GM23248 (cell line): ENCODE measurements at regions not wholly inside any gene's neighbourhood (a gene's known extent, or its start where the extent isn't known, plus 50 kb on each side); places are given as distances from the start of the nearest gene placed in this dataset.
A peak's percentile ranks its signal among the peaks of the same experiment; 100 is the strongest.

ENCODE experiments used
- DNase-seq: peaks from one replicate; pipeline ENCODE4 v3.0.0-alpha.2; 2015
- H2AFZ ChIP-seq: fragments of 200-600 bp; sonication (generic); 2 replicates; pipeline ENCODE4 v1.6.1; 2016; ENCODE audit warnings: antibody characterized with exemption
- H3F3A ChIP-seq: fragments of 200-600 bp; sonication (generic); 2 replicates; pipeline ENCODE4 v1.6.1; 2016; ENCODE audit warnings: mild to moderate bottlenecking, antibody characterized with exemption, mixed run types; ENCODE audit not compliant: insufficient read depth
- H3K27ac ChIP-seq: fragments of 200-600 bp; sonication (generic); 2 replicates; pipeline ENCODE4 v1.5.1; 2016; ENCODE audit warnings: mild to moderate bottlenecking
- H3K27me3 ChIP-seq: fragments of 200-600 bp; sonication (generic); replicated peaks from 2 replicates; pipeline ENCODE4 v1.6.1; 2016; ENCODE audit warnings: mild to moderate bottlenecking; ENCODE audit not compliant: insufficient read depth
- H3K36me3 ChIP-seq: fragments of 200-600 bp; sonication (generic); 2 replicates; pipeline ENCODE4 v1.6.1; 2016; ENCODE audit warnings: low read depth, mild to moderate bottlenecking
- H3K4me1 ChIP-seq: fragments of 200-600 bp; sonication (generic); 2 replicates; pipeline ENCODE4 v1.6.1; 2016; ENCODE audit warnings: mild to moderate bottlenecking; ENCODE audit not compliant: insufficient read depth
- H3K4me2 ChIP-seq: fragments of 200-600 bp; sonication (generic); one replicate; pipeline ENCODE4 v1.6.1; 2016; ENCODE audit warnings: mild to moderate bottlenecking; ENCODE audit not compliant: unreplicated experiment
- H3K4me3 ChIP-seq: fragments of 200-600 bp; sonication (generic); 2 replicates; pipeline ENCODE4 v1.5.1; 2016; ENCODE audit warnings: mild to moderate bottlenecking
- H3K79me2 ChIP-seq: fragments of 200-600 bp; sonication (generic); 2 replicates; pipeline ENCODE4 v1.6.1; 2016; ENCODE audit warnings: mild to moderate bottlenecking; ENCODE audit not compliant: insufficient read depth
- H3K9ac ChIP-seq: fragments of 200-600 bp; sonication (generic); 2 replicates; pipeline ENCODE4 v1.6.1; 2016; ENCODE audit warnings: mild to moderate bottlenecking
- H3K9me2 ChIP-seq: fragments of 200-600 bp; sonication (generic); 2 replicates; pipeline ENCODE4 v1.6.1; 2016; ENCODE audit warnings: mixed run types, mild to moderate bottlenecking, moderate library complexity; ENCODE audit not compliant: insufficient read depth
- H3K9me3 ChIP-seq: fragments of 200-600 bp; sonication (generic); one replicate; pipeline ENCODE4 v1.6.1; 2017; ENCODE audit warnings: low read depth
- H4K20me1 ChIP-seq: fragments of 200-600 bp; sonication (generic); 2 replicates; pipeline ENCODE4 v1.6.0; 2016; ENCODE audit not compliant: insufficient read depth
- EZH2 ChIP-seq: fragments of 200-600 bp; sonication (generic); IDR thresholded peaks from 2 replicates; pipeline ENCODE4 v1.6.1; 2018; ENCODE audit warnings: antibody characterized with exemption, mild to moderate bottlenecking; ENCODE audit not compliant: insufficient read depth, poor library complexity, severe bottlenecking
- EZH2phosphoT487 ChIP-seq: fragments of 200-600 bp; sonication (generic); IDR thresholded peaks from 2 replicates; pipeline ENCODE4 v1.6.1; 2018; ENCODE audit warnings: antibody characterized with exemption, moderate library complexity, mild to moderate bottlenecking, low read depth; ENCODE audit not compliant: insufficient read depth
- WGBS, 2 experiments: methylation state at CpG; one replicate each; pipeline ENCODE4 v1.1.6; 2015 to 2017; ENCODE audit warnings: low lambda C conversion rate in 2 of 2, low coverage in 1 of 2; ENCODE audit errors: missing lambda C conversion rate in 2 of 2; 5-methylcytosine and 5-hydroxymethylcytosine counted together
- in situ Hi-C: fragments of 300-500 bp; cut with MboI; formaldehyde crosslinking; loops from 2 replicates; pipeline ENCODE4 v1.15.0; 2020

DNA sequence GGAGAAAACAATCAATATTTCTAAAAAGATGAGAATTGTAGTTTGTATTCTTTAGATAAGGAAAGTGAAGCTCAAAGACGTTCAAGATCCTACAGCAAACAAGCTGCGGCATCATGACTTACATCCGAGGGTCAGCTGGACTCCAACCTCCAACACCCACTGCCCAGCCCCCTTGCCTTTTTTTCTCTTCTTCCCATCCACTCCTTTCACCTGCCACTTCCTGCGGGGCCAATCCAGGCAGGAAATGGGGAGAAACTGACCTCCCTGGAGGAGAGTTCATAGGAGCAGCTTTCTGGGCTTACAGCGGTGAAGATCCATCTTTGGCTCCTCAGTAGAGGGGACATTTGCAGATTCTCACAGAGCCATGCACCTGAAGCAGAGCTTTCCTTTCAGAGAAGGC is 361.5 kb downstream of the PTPRU start:
- no peak overlapping the region for H3K4me2 ChIP-seq
- no peak overlapping the region for H3K27ac ChIP-seq
- no peaks in the 10 kb centered on the region for H3F3A ChIP-seq
- no peak for DNase-seq
- H2AFZ ChIP-seq: no peak overlapping the region
- peaks cover 4% of the 10 kb centered on the region; the same call in 1 of the 2 replicates for H3K27me3 ChIP-seq
- no peaks in the 10 kb centered on the region for H4K20me1 ChIP-seq
- no peaks in the 10 kb centered on the region for H3K9me2 ChIP-seq
- H3K4me1 ChIP-seq: no peaks in the 10 kb centered on the region; the same call in 1 of the 2 replicates
- no peaks in the 10 kb centered on the region for H3K79me2 ChIP-seq
- H3K9me3 ChIP-seq: no peaks in the 10 kb centered on the region
- no peaks in the 10 kb centered on the region for H3K36me3 ChIP-seq
- no peak overlapping the region for H3K9ac ChIP-seq
- WGBS, 2 experiments: 52 to 53% methylated on average over 5 of the region's 5 CpGs
- in situ Hi-C loops: no loop called here
- H3K4me3 ChIP-seq: no peak overlapping the region
- TF ChIP-seq EZH2phosphoT487 (no peak), EZH2 (no peak)

DNA sequence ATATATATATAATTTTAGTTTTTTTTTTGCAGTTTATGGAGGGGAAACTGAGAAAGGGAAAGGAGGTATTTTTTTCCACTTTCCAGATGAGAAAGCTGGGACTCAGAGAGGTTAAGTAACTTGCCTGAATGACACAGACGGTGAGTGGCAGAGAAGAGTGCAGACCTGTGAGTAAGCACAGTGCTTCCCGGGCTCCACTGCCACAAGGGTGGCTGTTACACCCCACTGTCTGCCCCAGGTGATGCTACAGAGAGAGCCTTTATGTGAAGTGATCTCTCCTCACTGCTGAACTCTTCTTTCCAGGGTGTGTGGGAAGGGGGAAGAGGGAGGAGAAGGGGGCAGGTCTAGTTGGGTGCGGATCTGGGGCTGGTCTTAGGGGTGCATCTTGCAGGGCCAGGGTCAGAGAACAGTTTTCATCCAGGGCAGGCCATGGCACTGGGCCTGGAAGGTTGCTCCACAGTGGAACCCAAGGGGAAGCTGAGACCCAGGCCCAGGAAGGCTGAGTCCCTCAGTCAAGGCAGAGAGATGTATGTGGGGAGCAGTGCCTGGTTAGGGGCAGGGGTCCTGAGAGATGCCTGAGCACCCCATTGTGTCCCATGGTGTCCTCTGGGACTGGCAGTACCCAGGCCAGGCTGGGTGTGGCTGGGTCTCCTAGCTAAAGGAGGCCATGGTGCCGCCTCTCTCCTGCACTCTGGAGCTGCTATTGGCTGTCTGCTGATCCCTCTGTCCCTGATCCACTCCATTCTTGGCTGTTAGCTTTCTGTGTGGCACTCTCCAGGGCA is 357.5 kb downstream of the PTPRU start:
- 62 to 63% methylated on average over 4 of the region's 4 CpGs for WGBS, 2 experiments

DNA sequence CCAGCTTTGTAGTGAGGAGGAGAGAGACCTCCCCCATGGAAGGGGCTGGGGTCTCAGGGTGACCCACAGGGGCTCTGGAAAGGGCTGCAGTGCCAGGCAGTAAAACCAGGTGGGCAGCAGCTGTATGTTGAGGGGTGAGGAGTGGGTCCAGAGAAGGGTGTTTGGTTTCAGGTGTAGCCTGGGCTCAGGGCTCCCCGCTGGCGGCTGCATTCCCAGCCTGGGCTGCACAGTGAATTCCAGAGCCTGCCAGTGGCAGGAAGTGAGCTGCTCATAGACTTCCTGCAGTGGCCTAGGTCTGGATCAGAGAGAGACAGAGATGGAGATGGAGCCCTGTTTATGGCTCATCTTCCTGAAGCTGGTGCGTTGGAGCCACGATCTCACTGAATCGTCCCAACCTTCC is 356.4 kb downstream of the PTPRU start:
- peak; percentile 28 for DNase-seq
- no peak overlapping the region for H3K4me2 ChIP-seq
- no peaks in the 10 kb centered on the region for H3K36me3 ChIP-seq
- no peaks in the 10 kb centered on the region for H4K20me1 ChIP-seq
- H3K79me2 ChIP-seq: no peaks in the 10 kb centered on the region
- no peaks in the 10 kb centered on the region; the same call in 1 of the 2 replicates for H3K4me1 ChIP-seq
- no peaks in the 10 kb centered on the region for H3F3A ChIP-seq
- in situ Hi-C loops: no loop called here
- peak overlapping the region; percentile 73 for H2AFZ ChIP-seq
- no peaks in the 10 kb centered on the region for H3K9me3 ChIP-seq
- WGBS, 2 experiments: 27 to 33% methylated on average over 5 of the region's 5 CpGs
- no peak overlapping the region for H3K27ac ChIP-seq
- H3K27me3 ChIP-seq: no peaks in the 10 kb centered on the region
- no peak overlapping the region for H3K4me3 ChIP-seq
- no peak overlapping the region for H3K9ac ChIP-seq
- no peak for TF ChIP-seq EZH2phosphoT487
- no peak for TF ChIP-seq EZH2
- H3K9me2 ChIP-seq: no peaks in the 10 kb centered on the region

More for the DNA sequence above, 357.5 kb downstream of the PTPRU start:
- Histone ChIP-seq H3K36me3 (no peaks in the 10 kb centered on the region), H3K9me2 (no peaks in the 10 kb centered on the region), H3K27ac (no peak overlapping the region), H2AFZ (no peak overlapping the region), H3K9me3 (no peaks in the 10 kb centered on the region), H3K79me2 (no peaks in the 10 kb centered on the region), H3K4me3 (no peak overlapping the region), H4K20me1 (no peaks in the 10 kb centered on the region), H3K4me2 (no peak overlapping the region), H3K27me3 (no peaks in the 10 kb centered on the region), H3K9ac (no peak overlapping the region), H3F3A (no peaks in the 10 kb centered on the region), H3K4me1 (no peaks in the 10 kb centered on the region; the same call in 1 of the 2 replicates)
- TF ChIP-seq EZH2phosphoT487 (no peak), EZH2 (no peak)
- in situ Hi-C loops: no loop called here
- DNase-seq: peak; percentile 29

DNA sequence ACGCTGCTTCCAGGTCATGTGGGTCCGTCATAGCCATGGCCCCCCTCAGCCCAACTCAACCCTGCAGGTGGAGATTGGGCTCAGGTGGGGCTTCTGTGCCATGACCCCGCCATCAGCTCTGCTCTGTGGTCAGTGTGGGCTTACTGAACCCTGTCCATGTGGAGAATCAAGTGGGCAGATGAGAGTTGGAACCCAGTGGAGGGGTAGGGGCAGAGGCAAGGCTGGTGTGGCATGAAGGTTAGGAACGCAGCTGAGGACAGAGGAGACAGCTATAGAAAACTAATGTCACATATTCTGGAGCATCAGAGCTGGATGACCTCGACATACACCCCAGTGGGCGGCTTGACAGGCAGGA is 355.9 kb downstream of the PTPRU start:
- Histone ChIP-seq H3K4me2 (no peak overlapping the region), H3F3A (no peaks in the 10 kb centered on the region), H3K27me3 (no peaks in the 10 kb centered on the region), H2AFZ (no peak overlapping the region), H4K20me1 (no peaks in the 10 kb centered on the region), H3K4me1 (no peaks in the 10 kb centered on the region; the same call in 1 of the 2 replicates), H3K4me3 (no peak overlapping the region), H3K9me3 (no peaks in the 10 kb centered on the region), H3K9ac (no peak overlapping the region), H3K79me2 (no peaks in the 10 kb centered on the region), H3K36me3 (no peaks in the 10 kb centered on the region), H3K27ac (no peak overlapping the region), H3K9me2 (no peaks in the 10 kb centered on the region)
- DNase-seq: no peak
- TF ChIP-seq EZH2phosphoT487: no peak
- no peak for TF ChIP-seq EZH2
- 76 to 83% methylated on average over 5 to 6 of the region's 6 CpGs for WGBS, 2 experiments
- in situ Hi-C loops: no loop called here
